ENCODE measurements at regions not wholly inside any gene's neighbourhood (a gene's known extent, or its start where the extent isn't known, plus 50 kb on each side); places are given as distances from the start of the nearest gene placed in this dataset.

DNA sequence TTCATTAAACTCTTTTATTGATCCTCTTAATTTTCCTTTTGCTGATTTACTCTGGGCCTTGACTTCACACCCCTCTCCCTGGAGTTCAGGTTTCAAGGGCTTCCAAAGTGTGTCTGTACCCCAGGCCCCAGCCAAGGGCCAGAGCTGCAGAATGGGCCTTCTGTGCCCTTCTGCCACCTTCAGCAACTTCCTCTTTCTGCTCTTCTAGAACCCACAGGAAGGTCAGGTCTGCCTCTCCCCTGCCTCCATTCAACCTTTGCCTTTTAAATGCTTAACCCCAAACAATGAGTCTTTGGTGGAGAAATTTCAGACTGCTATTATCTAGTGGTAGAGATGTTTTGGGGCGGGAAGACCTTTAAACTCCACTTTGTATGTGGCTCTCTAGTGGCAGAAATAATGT, 63.1 kb downstream of the TSN start:
- no peaks in the 10 kb centered on the region for H3K4me1 ChIP-seq (ENCODE audit: control insufficient read depth, insufficient read depth, low read length)
- WGBS, 2 experiments: 83 to 91% methylated on average over 1 of the region's 1 CpG
- H3K9me3 ChIP-seq (ENCODE audit: control insufficient read depth, low read length): no peaks in the 10 kb centered on the region
- H3K36me3 ChIP-seq (ENCODE audit: control insufficient read depth, insufficient read depth, low read length): no peaks in the 10 kb centered on the region
- H3K27ac ChIP-seq (ENCODE audit: insufficient read depth, low read depth, low read length, poor library complexity, severe bottlenecking): no peak overlapping the region
- no peaks in the 10 kb centered on the region for H3K27me3 ChIP-seq (ENCODE audit: control insufficient read depth, insufficient read depth, low read length, poor library complexity, severe bottlenecking)
- H3K4me3 ChIP-seq (ENCODE audit: insufficient read depth, low read depth, low read length): no peak overlapping the region

DNA sequence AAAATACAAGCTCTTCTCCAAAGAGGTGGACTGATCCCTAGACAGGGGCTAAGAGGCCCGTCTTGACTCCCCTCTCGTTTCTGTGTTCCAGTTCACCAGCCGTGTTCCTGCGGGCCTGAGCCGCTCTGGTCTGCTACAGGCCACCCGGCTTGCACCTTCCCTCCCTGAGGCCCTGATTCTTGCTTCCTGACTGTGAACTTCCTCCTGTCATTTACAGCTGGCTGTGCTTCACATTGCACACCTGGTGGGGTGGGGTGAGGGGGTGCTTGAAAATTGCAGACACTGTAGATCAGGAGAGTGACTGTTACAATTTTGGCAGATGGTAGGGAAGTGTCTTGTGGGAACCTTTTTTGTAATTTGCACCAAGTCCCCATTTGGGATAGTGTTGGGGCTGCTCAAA, 64.4 kb downstream of the TSN start:
- H3K4me3 ChIP-seq (ENCODE audit: insufficient read depth, low read depth, low read length): no peak overlapping the region
- no peaks in the 10 kb centered on the region for H3K27me3 ChIP-seq (ENCODE audit: control insufficient read depth, insufficient read depth, low read length, poor library complexity, severe bottlenecking)
- H3K27ac ChIP-seq (ENCODE audit: insufficient read depth, low read depth, low read length, poor library complexity, severe bottlenecking): no peak overlapping the region
- 88 to 94% methylated on average over 6 of the region's 6 CpGs for WGBS, 2 experiments
- H3K36me3 ChIP-seq (ENCODE audit: control insufficient read depth, insufficient read depth, low read length): no peaks in the 10 kb centered on the region
- no peaks in the 10 kb centered on the region for H3K4me1 ChIP-seq (ENCODE audit: control insufficient read depth, insufficient read depth, low read length)
- no peaks in the 10 kb centered on the region for H3K9me3 ChIP-seq (ENCODE audit: control insufficient read depth, low read length)

DNA sequence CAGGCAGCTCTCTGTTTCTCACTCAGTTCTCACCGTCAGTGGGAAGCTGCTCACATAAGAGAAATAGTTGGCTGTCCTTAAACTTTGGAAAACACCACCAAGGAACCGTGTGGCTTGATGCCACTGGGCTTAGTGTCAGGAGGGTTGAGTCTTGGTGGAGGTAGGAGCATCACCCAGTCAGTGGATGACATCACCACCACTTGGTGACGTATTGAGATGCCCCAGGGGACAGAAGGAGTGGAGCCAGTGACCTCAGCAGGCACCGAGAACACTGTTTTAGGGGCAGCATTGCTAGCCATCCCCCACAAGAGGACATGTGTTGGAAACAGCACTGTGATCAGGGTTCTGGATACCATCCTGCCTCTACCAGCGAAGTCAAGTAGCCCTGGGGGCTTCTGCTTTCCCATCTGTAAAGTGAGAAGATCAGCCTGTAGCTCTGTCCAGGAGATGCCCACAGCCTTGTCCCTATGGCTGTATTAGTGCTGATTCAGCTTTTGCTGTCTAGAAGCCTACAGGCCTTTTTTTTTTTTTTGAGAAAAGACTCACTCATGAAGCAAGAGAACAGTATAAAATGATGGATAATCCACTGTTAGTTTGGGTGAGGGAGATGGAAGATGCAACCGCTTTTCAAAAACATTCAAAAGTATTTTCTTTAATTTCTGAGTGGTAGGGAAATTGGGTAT, 66.2 kb downstream of the TSN start:
- no peaks in the 10 kb centered on the region for H3K4me1 ChIP-seq (ENCODE audit: control insufficient read depth, insufficient read depth, low read length)
- H3K27ac ChIP-seq (ENCODE audit: insufficient read depth, low read depth, low read length, poor library complexity, severe bottlenecking): no peak overlapping the region
- H3K27me3 ChIP-seq (ENCODE audit: control insufficient read depth, insufficient read depth, low read length, poor library complexity, severe bottlenecking): no peaks in the 10 kb centered on the region
- H3K36me3 ChIP-seq (ENCODE audit: control insufficient read depth, insufficient read depth, low read length): no peaks in the 10 kb centered on the region
- WGBS, 2 experiments: 93 to 95% methylated on average over 5 of the region's 6 CpGs
- no peak overlapping the region for H3K4me3 ChIP-seq (ENCODE audit: insufficient read depth, low read depth, low read length)
- H3K9me3 ChIP-seq (ENCODE audit: control insufficient read depth, low read length): no peaks in the 10 kb centered on the region

DNA sequence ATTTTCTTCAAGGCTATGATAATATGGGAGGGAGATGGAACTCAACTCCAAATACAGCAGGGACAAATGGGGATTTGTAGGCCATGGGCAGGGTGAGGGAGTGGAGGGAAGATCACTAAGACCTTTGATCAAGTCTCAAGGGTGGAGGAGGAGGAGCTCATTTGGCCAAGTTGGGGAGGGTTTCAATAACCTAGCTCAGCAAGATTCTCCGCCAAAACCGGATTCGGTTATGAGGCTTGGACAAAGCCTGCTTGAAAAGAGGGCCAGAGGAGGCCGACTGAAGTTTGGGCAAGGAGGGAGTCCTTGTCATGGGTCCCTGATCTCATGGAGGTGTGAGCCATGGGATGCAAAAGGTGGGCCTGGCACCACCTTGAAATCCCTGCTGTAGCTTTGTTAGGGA, 68.8 kb downstream of the TSN start:
- Histone ChIP-seq H3K4me3 (ENCODE audit: insufficient read depth, low read depth, low read length) (no peak overlapping the region), H3K4me1 (ENCODE audit: control insufficient read depth, insufficient read depth, low read length) (no peaks in the 10 kb centered on the region), H3K27ac (ENCODE audit: insufficient read depth, low read depth, low read length, poor library complexity, severe bottlenecking) (no peak overlapping the region), H3K36me3 (ENCODE audit: control insufficient read depth, insufficient read depth, low read length) (no peaks in the 10 kb centered on the region), H3K9me3 (ENCODE audit: control insufficient read depth, low read length) (no peaks in the 10 kb centered on the region), H3K27me3 (ENCODE audit: control insufficient read depth, insufficient read depth, low read length, poor library complexity, severe bottlenecking) (no peaks in the 10 kb centered on the region)
- WGBS, 2 experiments: 96% methylated on average over 4 of the region's 4 CpGs

DNA sequence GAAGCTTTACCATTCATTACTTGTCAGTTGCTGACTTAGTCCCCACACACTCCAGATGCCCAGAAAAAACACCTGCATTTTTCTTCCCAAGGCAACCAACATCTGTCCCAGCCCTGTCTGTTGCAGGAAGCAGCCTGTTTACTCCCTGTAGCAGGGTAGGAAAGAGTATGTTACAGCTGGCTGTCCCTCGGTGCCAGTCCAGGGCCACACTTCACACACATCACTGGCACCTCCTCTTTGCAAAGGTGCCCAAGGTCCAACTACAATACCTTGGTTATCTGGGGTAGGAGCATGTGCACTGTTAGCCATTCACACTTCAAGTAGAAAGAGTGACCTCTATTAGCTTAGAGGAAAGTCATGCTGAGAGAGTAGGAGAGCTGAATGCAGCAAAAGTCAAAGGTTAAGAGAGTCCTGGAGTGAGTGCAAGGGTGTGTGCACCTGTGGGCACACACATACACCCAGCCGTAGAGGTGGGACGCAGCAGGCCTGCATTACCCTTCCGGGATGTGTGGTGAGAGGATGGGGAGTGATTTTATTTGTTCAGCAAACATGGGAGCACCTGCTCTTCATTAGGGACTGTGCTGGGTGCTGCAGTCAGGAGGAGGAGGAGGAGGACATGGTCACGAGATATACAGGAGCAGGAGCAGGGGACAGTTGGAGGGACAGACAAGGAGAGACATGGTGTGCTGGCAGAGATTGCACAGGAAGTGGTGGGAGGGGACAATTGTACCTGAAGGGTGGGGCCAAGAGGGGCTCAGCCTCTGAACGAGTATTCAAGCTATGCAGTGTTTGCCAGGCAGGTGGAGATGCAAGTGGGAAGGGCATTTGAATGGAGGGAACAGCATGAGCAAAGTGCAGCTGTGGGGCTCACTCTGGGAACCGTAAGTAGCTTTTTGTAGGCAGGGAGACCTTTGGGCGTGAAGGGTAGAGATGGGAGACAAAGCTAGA, 69.8 kb downstream of the TSN start:
- no peak overlapping the region for H3K4me3 ChIP-seq (ENCODE audit: insufficient read depth, low read depth, low read length)
- H3K4me1 ChIP-seq (ENCODE audit: control insufficient read depth, insufficient read depth, low read length): no peaks in the 10 kb centered on the region
- no peaks in the 10 kb centered on the region for H3K9me3 ChIP-seq (ENCODE audit: control insufficient read depth, low read length)
- no peak overlapping the region for H3K27ac ChIP-seq (ENCODE audit: insufficient read depth, low read depth, low read length, poor library complexity, severe bottlenecking)
- H3K27me3 ChIP-seq (ENCODE audit: control insufficient read depth, insufficient read depth, low read length, poor library complexity, severe bottlenecking): no peaks in the 10 kb centered on the region
- 81 to 87% methylated on average over 8 of the region's 8 CpGs for whole genome bisulfite sequencing, 2 experiments
- no peaks in the 10 kb centered on the region for H3K36me3 ChIP-seq (ENCODE audit: control insufficient read depth, insufficient read depth, low read length)

DNA sequence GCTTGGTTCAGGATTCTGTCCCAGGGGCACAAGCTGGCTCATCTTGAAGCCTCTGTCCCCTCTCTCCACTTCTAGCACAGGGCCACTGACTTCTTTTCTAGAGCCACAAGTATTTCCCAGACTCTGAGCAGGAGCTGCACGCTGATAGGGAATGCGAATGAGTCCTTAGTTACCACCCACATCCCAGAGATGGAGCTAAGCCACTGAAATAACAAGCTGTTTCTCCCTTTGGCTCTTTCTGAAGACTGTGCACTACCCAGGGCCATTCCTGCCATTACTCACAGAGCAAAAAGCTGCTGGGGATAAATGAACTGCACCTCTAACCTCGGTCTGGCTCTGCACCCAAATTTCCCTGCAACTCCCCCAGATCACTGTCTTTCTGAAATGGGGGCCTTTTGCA, 70.6 kb downstream of the TSN start:
- 82 to 91% methylated on average over 3 of the region's 3 CpGs for whole genome bisulfite sequencing, 2 experiments
- no peak overlapping the region for H3K27ac ChIP-seq (ENCODE audit: insufficient read depth, low read depth, low read length, poor library complexity, severe bottlenecking)
- H3K27me3 ChIP-seq (ENCODE audit: control insufficient read depth, insufficient read depth, low read length, poor library complexity, severe bottlenecking): no peaks in the 10 kb centered on the region
- H3K9me3 ChIP-seq (ENCODE audit: control insufficient read depth, low read length): no peaks in the 10 kb centered on the region
- H3K4me3 ChIP-seq (ENCODE audit: insufficient read depth, low read depth, low read length): no peak overlapping the region
- no peaks in the 10 kb centered on the region for H3K4me1 ChIP-seq (ENCODE audit: control insufficient read depth, insufficient read depth, low read length)
- H3K36me3 ChIP-seq (ENCODE audit: control insufficient read depth, insufficient read depth, low read length): no peaks in the 10 kb centered on the region

DNA sequence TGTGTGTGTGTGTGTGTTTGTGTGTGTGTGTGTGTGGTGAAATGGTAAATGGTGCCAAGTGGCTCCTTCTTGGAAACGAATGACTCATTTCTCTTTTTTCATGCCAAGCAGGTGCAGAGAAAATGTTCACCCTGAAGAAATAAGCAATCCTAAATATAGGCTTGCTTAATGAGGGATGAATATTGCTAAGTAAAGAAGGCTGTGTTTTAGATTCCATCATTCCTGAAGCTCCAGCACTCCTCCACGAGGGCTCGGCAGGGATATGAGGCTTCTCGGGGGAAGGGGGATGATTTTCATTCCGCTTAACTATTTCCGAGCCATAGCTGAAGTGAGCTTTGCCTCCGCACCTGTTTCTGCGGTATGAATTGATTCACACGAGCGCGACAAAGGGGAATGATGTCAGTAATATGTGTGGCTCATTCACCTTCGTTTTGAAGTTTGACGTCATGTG, 72.9 kb downstream of the TSN start:
- no peaks in the 10 kb centered on the region for H3K9me3 ChIP-seq (ENCODE audit: control insufficient read depth, low read length)
- no peaks in the 10 kb centered on the region for H3K36me3 ChIP-seq (ENCODE audit: control insufficient read depth, insufficient read depth, low read length)
- H3K27ac ChIP-seq (ENCODE audit: insufficient read depth, low read depth, low read length, poor library complexity, severe bottlenecking): no peak overlapping the region
- no peaks in the 10 kb centered on the region for H3K27me3 ChIP-seq (ENCODE audit: control insufficient read depth, insufficient read depth, low read length, poor library complexity, severe bottlenecking)
- no peak overlapping the region for H3K4me3 ChIP-seq (ENCODE audit: insufficient read depth, low read depth, low read length)
- WGBS, 2 experiments: 69 to 72% methylated on average over 13 of the region's 13 CpGs
- H3K4me1 ChIP-seq (ENCODE audit: control insufficient read depth, insufficient read depth, low read length): peaks cover 5% of the 10 kb centered on the region

DNA sequence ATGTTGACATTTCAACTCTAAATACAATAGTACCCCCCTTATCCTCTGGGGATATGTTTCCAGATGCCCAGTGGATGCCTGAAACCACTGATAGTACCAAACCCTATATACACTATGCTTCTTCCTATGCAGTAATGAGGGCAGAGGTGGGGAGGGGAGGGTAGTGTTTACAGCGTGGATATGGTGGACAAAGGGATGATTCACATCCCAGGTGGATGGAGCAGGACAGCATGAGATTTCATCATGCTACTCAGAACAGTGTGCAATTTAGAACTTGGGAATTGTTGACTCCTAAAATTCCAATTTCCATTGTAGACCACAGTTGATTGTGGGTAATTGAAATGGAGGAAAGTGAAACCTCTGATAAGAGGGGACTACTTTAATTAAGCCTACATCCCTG, 75.4 kb downstream of the TSN start:
- H3K9me3 ChIP-seq (ENCODE audit: control insufficient read depth, low read length): no peaks in the 10 kb centered on the region
- WGBS, 2 experiments: 100% methylated on average over 1 of the region's 1 CpG
- H3K27ac ChIP-seq (ENCODE audit: insufficient read depth, low read depth, low read length, poor library complexity, severe bottlenecking): no peak overlapping the region
- H3K27me3 ChIP-seq (ENCODE audit: control insufficient read depth, insufficient read depth, low read length, poor library complexity, severe bottlenecking): no peaks in the 10 kb centered on the region
- H3K4me1 ChIP-seq (ENCODE audit: control insufficient read depth, insufficient read depth, low read length): peaks cover 5% of the 10 kb centered on the region
- no peaks in the 10 kb centered on the region for H3K36me3 ChIP-seq (ENCODE audit: control insufficient read depth, insufficient read depth, low read length)
- H3K4me3 ChIP-seq (ENCODE audit: insufficient read depth, low read depth, low read length): no peak overlapping the region

DNA sequence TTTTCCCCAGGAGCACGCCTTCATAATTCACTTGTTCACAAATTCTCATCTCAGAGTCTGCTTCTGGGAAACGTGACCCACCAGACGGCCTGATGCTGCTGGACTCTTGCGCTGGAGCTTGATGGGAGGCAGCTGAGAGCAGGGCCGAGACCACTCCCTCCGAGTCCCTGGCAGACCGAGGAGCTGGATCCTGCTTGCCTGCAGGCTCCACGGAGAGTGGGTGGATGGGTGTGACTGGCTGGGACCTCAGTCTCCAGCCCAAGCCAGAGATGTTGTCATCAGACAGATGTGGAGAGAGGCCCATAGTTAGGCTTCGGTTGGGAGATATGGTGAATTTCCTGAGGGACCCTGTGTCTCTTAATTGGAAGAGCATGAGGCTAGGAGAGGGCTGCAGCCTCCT, 76.4 kb downstream of the TSN start:
- WGBS, 2 experiments: 92 to 94% methylated on average over 9 of the region's 9 CpGs
- Histone ChIP-seq H3K9me3 (ENCODE audit: control insufficient read depth, low read length) (no peaks in the 10 kb centered on the region), H3K4me3 (ENCODE audit: insufficient read depth, low read depth, low read length) (no peak overlapping the region), H3K27me3 (ENCODE audit: control insufficient read depth, insufficient read depth, low read length, poor library complexity, severe bottlenecking) (no peaks in the 10 kb centered on the region), H3K27ac (ENCODE audit: insufficient read depth, low read depth, low read length, poor library complexity, severe bottlenecking) (no peak overlapping the region), H3K4me1 (ENCODE audit: control insufficient read depth, insufficient read depth, low read length) (peaks cover 5% of the 10 kb centered on the region), H3K36me3 (ENCODE audit: control insufficient read depth, insufficient read depth, low read length) (no peaks in the 10 kb centered on the region)

Data from ectodermal cell (in vitro differentiated cells).